ENCODE measurements at regions not wholly inside any gene's neighbourhood (a gene's known extent, or its start where the extent isn't known, plus 50 kb on each side); places are given as distances from the start of the nearest gene placed in this dataset.
"Not testable (repeated sequence)": the region's sequence is repeated elsewhere in the genome, so short reads cannot be mapped to it uniquely, and the experiment has no call there.

DNA sequence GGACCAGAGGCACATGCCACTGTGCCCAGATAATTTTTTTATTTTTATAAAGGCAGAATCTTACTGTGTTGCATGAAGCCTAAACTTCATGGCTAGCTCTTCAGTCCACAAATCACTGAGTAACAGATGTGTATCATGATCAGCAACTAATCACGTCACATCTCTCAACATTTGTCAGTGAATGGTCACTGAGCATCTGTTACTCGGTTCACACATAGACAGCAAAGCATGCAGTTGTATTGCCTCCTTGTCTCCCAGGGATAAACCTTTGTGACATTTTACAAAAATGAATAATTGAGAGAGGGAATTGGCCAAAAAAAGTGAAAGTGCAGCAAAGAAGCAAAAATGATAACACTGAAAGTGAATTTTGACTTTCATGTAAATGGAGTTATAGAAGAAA, 85.9 kb upstream of the BTG1 start:
- not testable (repeated sequence) for DNase-seq (ENCODE audit: low read depth)

DNA sequence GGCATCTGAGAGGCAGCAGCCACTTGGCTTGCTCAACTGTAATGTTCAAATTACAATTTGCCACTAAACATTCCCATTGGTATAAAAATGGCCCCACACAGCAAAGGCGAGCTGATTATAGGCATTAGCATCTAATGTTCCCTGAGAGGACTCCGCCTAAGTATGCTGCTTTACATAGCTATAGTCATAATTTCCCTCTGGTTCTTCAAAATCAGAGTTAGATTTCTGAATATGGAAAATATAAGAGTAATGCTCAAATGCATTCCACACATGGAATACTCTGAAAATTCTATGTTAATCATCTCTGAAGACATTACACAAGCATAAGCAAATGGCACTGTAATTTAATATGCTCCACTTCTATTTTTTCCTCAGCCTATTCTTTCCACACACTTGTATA, 83.7 kb upstream of the BTG1 start:
- no peak for DNase-seq (ENCODE audit: low read depth)

DNA sequence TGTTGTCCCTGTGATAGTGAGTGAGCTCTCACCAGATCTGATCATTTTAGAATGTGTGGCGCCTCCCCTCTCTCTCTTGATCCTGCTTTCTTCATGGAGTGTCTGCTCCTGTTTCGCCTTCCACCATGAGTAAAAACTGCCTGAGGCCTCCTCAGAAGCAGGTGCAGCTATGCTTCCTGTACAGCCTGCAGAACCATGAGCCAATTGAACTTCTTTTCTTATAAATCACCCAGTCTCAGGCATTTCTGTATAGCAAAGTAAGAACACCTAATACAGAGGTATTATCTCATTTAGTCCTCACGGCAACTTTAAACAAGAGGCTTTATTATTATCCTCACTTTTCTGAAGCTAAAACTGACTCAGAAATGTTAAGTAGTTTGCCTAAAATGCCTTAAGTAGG, 81.3 kb upstream of the BTG1 start:
- DNase-seq (ENCODE audit: low read depth) = no peak

DNA sequence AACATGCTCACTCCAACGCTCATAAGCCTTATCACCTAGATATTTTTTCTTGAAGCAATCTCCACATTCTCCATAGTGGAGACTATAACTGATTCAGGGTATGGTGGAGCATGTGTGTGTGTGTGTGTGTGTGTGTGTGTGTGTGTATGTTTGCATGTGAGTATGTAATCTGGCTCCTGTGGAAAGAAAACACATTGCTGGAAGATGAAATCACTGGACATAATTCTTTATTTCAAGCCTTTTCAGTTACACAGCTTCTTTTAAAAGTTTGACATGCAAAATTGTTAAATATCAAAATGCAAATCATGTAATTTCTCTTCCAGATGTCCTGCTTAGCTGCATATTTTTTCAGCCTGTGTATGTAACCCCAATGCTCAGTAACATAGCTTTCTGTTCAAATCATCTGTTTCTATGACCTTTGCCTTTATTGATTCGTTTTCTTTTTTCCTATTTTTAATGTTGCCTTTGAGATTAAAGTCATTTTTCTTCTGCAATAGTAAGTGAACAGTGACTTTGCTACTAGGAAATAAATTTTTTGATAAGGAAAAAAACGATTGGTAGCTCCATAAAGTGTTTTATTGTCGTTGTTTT, 80.5 kb upstream of the BTG1 start:
- DNase-seq (ENCODE audit: low read depth) = no peak

DNA sequence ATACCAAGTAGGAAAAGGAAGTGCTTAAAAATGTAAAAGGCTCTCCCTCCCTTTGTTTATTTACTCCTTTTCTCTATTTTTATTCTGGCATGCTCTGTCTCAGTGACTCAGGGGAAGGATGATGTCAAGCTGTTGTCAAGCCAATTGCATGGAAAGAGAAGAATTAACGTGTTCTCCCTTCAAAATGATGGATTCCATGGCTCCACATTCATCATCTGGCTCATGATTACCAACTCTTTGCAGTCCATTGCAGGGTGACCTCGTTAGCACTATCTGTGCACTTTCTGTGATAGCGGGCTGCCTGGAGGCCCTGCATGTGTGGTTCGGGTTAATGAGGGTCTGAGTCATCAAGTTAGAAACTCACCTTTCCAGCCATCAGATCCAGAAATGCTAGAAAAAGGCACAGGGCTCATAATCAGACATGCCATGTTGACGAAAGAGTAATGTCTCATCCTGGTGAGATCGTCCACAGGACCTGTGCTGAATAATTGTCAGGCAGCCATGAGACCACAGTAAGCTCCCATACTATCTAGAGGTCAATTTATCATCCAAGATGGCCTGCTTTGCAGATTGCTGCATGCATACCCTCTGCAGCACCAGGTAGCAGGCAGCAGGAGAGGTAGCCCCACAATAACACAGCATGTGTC, 79.2 kb upstream of the BTG1 start:
- peak; percentile 80 for DNase-seq (ENCODE audit: low read depth)

DNA sequence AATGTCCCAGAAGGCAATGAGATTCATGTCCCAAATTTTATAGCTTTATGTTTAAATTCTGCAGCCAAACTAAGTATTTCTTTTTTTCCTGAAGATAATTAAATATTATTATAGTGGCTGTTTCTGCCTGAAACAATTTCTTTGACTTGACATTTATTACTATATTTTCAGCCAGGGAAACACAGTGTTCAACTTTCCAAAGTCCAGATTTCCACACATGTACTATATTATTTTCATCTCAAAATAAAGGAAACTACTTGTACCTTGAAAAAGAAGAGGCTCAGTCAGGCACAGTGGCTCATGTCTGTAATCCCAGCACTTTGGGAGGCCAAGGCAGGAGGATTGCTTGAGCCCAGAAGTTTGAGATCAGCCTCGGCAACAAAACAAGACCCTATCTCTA, 77.8 kb upstream of the BTG1 start:
- no peak for DNase-seq (ENCODE audit: low read depth)

DNA sequence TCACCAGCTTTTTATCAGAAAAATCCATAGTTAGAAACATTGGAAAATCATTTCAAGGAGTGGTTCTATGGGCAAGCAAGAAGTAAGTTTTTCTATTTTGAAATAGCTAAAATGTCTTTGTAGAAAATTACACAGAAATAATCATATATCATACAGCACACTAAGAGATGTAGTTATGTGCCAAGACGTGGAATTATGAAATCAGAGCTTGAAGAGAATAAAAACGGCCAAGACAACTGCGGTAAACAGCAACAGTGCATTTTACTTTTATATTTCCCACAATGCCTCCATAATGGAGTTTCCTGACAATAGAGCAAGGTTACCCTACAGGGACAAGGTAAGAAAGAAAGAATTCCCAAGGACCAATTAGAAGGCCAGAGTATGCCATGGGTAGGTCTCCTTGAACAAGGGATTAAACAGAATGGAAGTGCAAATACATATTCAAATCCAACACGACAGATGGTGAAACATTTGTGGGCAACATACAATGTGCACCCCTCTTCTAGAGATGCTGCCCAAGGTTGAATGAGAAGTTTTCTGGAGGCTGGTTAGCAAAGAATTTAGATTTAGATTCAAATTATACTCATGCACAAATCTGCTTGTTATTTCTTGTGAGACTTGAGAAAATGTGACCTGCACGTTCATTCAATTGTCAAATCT, 76.1 kb upstream of the BTG1 start:
- no peak for DNase-seq (ENCODE audit: low read depth)

DNA sequence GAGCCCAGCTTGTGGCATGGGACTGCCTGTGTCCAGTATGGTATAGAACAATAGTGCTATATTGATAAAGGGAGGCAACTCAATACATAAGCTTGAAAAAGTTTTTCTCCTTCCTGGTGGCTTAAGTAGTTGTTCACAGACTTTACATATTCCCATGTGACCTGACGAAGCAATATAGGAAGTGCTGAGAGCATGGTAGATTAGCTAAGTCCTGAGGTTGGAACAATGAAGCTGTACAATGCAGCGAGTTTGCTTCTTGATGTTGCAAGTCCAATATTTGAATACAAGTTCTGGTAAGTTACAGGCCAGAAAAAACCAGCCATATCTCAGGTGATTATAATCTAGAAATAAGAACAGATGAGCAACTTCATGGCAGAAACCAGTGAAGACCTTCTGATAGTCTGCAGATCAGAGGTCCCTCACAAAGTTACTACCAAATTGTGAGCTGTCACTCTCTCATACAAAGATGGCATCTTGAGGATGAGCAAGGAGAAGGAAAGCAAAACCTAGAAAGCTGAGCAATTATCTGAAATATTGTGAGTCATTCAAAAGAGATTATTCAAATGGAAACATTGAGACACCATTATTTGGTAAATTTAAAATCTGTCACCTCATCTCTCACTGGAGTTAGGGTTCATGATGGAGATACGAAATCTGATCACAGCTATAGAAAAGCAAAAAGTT, 72.9 kb upstream of the BTG1 start:
- no peak for DNase-seq (ENCODE audit: low read depth)

DNA sequence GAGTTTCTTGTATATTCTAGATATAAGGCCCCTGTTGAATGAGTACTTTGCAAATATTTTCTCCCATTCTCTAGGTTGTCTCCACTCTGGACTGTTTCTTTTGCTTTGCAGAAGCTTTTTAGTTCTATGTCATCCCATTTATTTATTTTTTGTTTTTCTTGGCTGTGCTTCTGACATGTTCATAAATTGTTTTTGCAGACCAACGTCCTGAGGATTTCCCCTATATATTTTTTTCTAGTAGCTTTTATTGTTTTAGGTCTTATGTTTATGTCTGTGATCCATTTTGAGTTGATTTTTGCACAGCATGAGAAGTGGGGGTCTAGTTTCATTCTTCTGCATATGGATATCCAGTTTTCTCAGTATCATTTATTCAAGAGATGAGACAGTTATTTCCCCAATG, 70.4 kb upstream of the BTG1 start:
- DNase-seq (ENCODE audit: low read depth) = no peak

DNA sequence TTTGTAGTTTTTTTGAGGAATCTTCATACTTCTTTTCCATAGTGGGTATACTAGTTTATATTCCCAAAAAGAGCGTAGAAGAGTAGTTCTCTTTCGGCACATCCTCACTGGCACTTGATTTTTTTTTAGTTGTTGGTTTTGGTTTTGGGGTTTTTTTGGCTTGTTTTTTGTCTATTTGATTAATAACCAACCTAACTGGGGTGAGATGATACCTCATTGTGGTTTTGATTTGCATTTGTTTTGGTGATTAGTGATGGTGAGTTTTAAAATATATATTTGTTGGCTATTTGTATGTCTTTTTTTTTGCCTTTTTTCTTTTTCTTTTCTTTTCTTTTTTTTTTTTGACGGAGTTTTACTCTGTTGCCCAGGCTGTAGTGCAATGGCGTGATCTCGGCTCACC, 69.7 kb upstream of the BTG1 start:
- no peak for DNase-seq (ENCODE audit: low read depth)

DNA sequence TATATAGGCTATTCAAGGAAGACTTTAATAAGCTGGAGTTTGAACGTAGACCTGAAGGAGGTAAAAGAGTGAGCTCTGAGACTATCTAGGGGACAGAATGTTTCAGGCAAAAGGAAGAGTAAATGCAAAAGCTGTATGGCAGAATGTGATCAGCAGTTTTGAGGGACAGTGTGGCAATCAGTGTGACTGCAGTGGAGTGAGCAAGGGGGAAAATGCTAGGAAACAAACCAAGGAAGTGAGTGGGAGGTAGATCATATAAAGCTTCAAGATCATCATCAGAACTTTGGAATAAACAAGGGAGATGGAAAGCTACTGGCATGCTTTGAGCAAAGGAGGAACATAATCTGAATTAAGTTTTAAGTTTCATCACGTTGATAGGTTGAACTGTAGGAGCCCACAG, 67.5 kb upstream of the BTG1 start:
- DNase-seq (ENCODE audit: low read depth) = no peak

DNA sequence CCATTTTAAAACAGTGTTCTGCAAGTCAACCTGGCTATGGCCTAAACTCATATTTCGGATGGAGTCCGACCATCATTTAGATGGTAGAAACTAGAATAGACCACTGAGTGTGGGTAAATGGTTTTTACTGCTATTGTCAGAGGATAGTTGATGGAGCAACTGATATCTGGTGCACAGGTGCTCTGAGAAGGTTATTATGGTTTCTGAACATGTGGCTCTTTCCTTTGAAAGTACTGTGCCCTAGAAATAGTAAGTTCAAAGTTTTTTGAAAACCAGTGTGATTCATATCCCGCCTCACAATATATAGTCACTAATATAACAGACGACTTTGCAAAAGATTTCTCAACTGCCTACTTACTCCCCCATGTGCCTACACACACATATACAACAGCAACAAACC, 64.4 kb upstream of the BTG1 start:
- DNase-seq (ENCODE audit: low read depth) = no peak

DNA sequence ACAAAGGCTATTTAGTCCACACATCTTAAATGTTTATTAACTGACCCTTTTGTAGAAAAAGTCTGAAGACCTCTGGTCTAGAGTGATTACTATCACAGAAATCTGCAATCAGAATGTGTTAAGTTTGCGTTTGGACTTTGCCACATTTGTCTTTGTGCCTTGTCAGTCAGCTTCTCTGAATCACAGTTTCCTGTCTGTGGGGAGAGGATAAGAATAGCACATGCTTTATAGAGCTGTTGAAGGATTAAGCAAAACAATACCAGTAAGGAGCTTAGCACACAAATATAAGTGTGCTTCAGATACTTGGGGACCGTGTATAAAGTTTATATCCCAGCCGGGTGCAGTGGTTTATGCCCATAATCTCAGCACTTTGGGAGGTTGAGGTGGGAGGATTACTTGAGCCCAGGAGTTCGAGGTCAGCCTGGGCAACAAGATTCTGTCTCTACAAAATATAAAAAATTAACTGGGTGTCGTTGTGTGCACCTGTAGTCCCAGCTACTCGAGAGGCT, 63.0 kb upstream of the BTG1 start:
- DNase-seq (ENCODE audit: low read depth) = peak; percentile 75

DNA sequence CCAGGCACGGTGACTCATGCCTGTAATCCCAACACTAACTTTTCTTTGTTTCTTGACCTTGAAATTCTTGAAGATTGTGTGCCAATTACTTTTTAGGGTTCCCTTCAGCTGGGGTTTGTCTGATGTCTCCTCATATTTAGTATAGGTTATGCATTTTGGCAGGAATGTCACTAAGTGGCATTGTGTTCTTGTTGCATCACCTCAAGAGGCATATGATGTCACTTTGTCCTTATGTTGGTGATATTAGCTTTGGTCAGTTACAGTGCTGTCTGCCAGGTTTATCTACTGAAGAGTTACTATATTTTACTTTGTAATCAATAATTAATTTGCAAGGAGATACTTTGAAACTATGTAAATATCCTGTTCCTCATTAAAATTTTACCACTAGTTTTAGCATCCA, 61.0 kb upstream of the BTG1 start:
- DNase-seq (ENCODE audit: low read depth) = peak; percentile 2

DNA sequence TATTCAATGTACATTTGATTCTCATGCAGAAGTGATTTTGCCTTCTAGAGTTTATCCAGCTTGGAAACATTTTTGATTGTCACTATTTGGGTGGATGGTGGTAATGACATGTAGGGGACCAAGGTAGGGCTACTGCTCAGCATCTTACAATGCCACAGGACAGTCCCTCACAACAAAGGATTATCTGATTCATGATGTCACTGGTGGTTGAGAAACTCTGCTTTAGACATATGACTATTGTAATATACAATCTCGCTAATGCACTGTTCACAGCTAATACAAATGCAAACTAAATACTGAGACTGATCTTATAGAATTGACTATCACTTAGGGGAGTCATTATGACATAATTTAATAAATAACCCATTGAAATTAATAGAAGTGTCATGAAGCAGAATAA, 60.4 kb upstream of the BTG1 start:
- DNase-seq (ENCODE audit: low read depth) = no peak

DNA sequence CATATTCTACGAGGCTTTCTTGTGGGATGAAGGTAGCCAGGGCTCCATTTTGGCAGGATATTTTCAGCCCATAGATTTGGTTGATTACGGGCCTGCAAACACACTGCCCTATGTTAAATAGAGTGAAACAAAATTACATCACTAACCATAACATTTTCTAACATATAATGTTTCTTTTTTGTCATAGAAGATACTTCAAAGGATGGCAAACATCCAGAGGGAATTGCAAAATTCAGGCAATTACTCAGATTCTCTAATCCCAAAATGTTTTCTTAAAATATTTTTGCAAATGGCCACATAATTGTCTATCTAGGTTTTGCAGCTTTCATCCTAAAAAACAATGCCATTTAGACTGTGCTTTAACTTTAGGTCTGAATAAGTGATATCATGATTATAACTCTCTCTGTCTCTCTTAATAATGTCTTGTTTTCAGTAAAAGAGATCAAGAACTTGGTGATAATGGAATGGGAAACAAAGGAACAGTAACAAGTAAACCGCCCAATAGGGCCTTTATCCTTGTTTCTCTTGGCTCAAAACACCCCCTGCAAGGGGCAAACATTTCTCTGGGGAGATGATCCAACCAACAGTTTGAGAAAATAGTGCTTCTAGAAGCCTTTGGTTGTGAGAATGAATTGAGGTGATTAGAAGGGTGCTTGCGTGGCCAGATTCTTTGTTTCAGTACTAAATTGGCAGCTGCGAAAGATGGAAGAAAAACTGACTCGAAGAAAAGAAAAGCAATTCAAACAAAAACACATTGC, 54.4 kb upstream of the BTG1 start:
- peak; percentile 12 for DNase-seq (ENCODE audit: low read depth)

DNA sequence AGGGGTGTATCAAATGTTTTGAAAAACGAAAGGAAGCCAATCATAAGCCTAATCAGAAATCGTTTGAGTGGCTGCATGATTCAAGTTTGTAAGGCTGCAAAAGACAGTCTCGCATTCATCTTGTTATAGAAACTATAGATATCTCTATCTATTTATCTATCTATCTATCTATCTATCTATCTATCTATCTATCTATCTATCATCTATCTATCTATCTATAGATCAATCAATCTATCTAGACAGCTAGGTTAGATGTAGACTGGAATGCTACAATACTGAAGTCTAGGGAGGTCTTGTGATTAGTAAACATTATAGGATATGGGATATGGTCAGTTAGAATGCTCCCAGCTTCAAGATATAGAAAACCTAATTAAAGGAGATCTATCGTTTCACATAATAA, 52.2 kb upstream of the BTG1 start:
- DNase-seq (ENCODE audit: low read depth) = no peak

DNA sequence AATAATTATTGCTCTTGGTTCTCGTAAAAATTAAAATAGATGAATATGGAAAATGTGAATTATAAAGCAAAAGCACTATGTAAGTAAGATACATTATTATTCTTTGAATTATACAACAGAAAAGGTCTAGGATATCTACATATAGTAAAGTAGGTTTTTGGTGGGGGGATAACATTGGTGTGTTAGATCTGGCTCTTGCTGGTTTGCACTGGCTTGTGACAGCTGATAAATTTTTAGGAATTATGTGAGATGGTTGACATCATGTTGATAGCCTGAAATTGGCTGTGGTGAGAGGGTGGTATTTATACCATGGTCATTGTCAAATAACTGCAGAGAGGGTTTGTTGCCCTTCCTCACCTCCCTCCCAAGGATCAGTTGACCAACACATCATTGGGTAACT, 50.7 kb upstream of the BTG1 start:
- no peak for DNase-seq (ENCODE audit: low read depth)
